EH (cell line): ENCODE measurements at regions not wholly inside any gene's neighbourhood (a gene's known extent, or its start where the extent isn't known, plus 50 kb on each side); places are given as distances from the start of the nearest gene placed in this dataset.

ENCODE experiments used
- DNase-seq: peaks from one replicate; pipeline ENCODE4 v3.0.0-alpha.2; 2015; ENCODE audit warnings: low read depth

- DNase-seq, result no peak
Measured at GRCh38 chr2:2765176-2765800, 434.2 kb upstream of the MYT1L start.

DNA sequence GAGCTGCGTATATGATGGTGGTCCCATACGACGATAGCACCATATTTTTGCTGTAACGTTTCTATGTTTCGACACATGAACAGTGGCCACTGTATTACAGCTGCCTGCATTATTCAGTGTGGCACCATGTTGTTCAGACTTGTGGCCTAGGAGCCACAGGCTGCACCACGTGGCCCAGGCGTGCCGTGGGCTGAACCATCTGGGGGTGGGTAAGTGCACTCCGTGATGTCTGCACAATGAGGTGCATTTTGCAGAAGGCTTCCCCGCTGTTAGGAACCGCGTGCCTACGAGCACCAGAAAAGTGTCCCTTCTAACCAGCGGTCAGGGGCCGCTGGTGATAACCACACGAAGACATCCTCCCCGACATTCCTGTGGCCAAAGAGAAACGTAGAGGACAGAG lies 433.7 kb upstream of the MYT1L start:
- DNase-seq, result no peak

- no peak for DNase-seq
Measured at GRCh38 chr2:2764001-2764355, 432.9 kb upstream of the MYT1L start.

GRCh38 chr2:2763351-2764000 lies 432.4 kb upstream of the MYT1L start:
- no peak for DNase-seq

DNA sequence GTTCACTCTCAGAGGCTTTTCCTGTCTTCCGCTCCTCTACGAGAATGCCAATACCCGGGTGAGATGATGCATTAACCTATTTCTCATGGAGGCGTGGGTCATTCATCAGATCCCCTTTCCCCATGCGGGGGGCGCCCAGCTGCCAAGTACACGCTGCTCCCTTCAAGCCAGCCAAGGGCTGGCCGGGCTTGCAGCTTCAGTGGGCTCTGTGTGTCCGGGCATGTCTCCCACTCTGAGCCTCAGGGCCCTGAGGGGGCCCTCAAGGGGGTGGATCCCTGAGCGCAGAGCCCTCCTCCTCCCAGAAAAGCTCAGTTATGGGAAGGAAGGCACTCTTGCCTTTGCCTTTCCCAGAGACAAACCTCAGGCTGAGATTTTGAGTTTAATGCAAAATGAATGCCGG lies 431.8 kb upstream of the MYT1L start:
- DNase-seq, result no peak

DNA sequence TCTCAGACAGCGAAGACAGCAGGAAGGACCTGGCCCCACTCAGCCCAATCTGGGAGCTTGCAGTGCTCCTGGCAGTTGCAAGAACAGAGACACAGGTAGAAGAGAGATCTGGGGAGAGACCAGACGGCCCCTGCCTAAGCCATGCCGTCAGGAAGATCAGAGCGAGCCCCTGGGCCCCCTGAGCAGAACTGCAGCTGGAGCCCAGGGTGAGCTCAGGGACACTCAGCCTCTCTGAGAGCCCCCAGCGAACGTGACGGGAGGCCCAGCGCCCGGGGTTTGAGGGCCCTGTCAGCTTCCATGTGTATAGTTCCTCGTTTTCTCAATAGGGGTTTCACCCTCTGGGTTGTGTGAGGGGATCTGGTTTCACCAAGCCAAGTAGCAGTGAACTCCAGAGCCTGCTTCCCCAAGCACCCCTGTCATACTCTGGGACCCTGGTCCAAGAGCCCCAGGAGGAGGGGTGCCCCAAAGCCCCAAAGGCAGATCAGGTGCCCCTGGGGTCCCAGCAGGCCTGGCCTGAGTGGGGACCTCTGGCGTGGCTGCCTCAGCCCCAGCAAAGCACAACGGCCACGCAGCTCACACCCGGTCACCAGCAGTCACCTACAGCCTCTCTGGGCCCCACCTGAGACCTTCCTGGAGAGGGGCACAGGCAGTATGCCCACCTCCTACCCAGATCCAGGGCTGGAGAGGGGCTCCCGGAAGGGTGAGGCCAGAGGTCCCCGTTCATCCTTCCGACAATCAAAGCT lies 431.3 kb upstream of the MYT1L start:
- no peak for DNase-seq

DNA sequence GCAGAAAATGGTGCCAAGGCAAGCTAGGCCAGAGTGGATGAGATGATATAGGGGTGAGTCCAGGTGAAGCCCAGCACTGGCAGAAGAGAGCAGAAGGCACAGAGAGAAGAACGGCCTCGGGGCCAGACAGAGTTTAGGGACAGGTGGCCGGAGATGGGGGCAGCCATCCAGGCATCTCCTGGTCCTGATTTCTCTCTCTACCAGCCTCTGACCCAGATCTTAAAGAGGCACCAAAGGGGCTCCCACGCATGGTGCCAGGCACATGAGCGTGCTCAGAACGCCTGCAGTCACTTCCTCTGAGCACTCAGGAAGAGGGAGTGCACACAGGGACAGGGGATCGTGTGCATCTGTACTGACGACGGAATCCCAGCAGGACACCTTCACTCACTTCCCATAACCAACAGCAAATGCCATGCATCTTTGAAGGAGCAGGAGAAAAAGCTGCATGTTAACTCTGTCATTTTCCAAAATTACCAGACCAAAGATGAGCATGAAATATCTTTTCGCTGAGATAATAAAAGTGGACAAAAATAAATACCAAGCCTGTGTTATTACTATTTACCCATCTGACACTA lies 427.8 kb upstream of the MYT1L start:
- DNase-seq, result no peak

- DNase-seq, result no peak
Measured at GRCh38 chr2:2757764-2758163, 426.7 kb upstream of the MYT1L start.

DNA sequence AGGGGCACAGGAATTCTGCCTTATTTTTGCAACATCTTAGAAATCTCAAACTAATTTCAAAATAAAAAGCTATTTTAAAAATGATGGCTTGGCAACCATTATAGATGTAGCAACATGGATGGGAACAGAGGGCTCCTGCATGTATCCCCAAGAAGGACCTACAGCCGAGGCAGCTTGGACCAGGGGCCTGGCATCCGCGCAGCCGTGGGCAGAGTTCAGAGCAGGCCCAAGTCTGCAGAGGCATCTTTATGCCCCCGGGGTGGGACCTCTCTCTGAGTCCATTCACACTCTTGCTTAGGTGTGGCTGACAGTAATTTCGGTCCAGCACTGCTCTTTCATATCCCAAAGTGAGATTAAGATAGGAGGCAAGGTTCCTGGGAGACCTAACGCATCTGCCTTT lies 425.8 kb upstream of the MYT1L start:
- no peak for DNase-seq

GRCh38 chr2:2755990-2756389 lies 424.9 kb upstream of the MYT1L start:
- DNase-seq, result no peak

- DNase-seq, result no peak
Measured at GRCh38 chr2:2754940-2755339, 423.9 kb upstream of the MYT1L start.

- DNase-seq, result no peak
Measured at GRCh38 chr2:2751715-2752315, 420.7 kb upstream of the MYT1L start.

- no peak for DNase-seq
Measured at GRCh38 chr2:2750867-2751714, 420.0 kb upstream of the MYT1L start.

GRCh38 chr2:2749206-2749598 lies 418.1 kb upstream of the MYT1L start:
- DNase-seq, result no peak

- DNase-seq, result no peak
Measured at GRCh38 chr2:2748399-2749205, 417.5 kb upstream of the MYT1L start.

- DNase-seq, result no peak
Measured at GRCh38 chr2:2747797-2748301, 416.8 kb upstream of the MYT1L start.

- DNase-seq, result no peak
Measured at GRCh38 chr2:2746731-2747130, 415.7 kb upstream of the MYT1L start.

DNA sequence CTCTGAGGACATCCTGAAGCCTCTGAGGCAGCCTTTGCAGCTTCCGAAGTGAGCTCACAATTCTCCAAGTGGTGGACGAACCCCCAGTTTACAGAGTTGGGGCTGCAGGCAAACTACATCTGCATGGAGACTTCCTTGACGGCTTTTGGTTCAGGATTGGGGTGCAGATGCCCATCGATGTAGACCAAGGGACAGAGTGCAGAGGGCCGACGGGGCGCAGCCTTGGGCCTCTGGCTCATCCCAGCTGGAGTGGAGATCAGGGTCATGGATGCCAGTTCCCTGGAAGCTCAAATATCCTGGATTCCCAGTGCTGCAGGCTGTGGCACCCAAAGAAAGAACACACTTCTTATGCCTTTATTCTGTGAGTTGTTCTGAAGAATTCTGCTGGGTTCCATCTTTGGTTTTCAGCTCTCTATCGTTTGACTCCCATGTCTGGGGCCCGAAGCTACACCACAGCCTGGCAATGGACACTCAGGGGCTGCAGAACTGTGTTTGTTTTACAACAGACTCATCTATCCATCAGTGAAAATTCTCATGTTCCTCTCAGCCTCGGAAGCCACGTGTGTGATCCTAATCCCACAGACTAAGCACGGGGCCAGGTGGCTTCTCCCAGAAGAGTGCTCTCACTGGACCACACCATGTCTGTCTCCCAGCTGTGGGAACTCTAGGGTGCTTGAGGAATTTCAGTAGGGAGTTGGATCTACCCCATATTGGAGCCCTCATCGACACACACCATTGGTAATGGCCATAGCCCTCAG lies 414.1 kb upstream of the MYT1L start:
- no peak for DNase-seq

GRCh38 chr2:2744107-2744506 lies 413.0 kb upstream of the MYT1L start:
- DNase-seq, result no peak

GRCh38 chr2:2743164-2743571 lies 412.1 kb upstream of the MYT1L start:
- DNase-seq, result no peak
